Epithelial cell of esophagus (primary cell): ENCODE measurements at regions not wholly inside any gene's neighbourhood (a gene's known extent, or its start where the extent isn't known, plus 50 kb on each side); places are given as distances from the start of the nearest gene placed in this dataset.
"Not testable (repeated sequence)": the region's sequence is repeated elsewhere in the genome, so short reads cannot be mapped to it uniquely, and the experiment has no call there.

Experiments
- DNase-seq: peaks from one replicate; pipeline ENCODE4 v3.0.0; 2010; ENCODE audit warnings: low read depth
- H3K4me3 ChIP-seq: 2 replicates; pipeline ENCODE4 v1.5.1; 2011; ENCODE audit warnings: mild to moderate bottlenecking, low read length, control low read depth

- not testable (repeated sequence) for DNase-seq, H3K4me3 ChIP-seq
These were observed 52.0 kb downstream of the SYT15B start for GRCh38 chr10:47711428-47711827.

- DNase-seq, H3K4me3 ChIP-seq: not testable (repeated sequence)
These were observed 52.9 kb downstream of the SYT15B start for GRCh38 chr10:47710443-47710842.

DNA sequence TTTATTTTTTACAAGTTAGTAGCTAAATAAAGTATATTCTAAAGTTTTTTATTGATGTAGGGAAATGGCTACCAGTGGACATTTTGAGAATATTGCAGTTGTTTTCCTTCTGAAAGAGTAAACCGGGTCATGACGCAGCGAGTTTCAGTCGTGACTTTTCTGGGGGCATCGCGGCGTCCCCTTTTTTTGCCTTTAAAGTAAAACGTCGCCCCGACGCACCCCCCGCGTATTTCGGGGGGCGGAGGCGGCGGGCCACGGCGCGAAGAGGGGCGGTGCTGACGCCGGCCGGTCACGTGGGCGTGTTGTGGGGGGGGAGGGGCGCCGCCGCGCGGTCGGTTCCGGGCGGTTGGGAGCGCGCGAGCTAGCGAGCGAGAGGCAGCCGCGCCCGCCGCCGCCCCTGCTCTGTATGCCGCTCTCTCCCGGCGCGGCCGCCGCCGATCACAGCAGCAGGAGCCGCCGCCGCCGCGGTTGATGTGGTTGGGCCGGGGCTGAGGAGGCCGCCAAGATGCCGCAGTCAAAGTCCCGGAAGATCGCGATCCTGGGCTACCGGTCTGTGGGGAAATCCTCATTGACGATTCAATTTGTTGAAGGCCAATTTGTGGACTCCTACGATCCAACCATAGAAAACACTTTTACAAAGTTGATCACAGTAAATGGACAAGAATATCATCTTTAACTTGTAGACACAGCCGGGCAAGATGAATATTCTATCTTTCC, 57.5 kb downstream of the SYT15B start:
- DNase-seq = not testable (repeated sequence)
- H3K4me3 ChIP-seq = peak overlapping the region; percentile 24

- not testable (repeated sequence) for H3K4me3 ChIP-seq
- DNase-seq = peak; percentile 76
These were observed 62.1 kb downstream of the SYT15B start for GRCh38 chr10:47701285-47701684.

DNA sequence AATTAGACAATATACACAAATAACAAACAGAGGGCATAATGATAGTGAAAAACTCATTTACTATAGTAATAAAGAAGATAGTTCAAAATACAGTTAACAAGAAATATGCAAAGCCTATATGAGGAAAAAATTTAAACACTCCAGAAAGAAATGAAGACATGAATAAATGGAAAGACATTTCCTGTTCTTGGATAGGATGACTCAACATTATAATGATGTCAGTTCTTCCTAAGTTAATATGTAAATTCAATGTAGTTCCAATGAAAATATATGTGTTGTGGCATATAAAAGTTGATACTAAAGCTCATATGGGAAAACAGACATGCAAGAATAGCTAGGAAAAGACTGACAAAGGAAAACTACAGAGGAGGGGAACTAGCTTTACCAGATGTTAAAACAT, 63.5 kb downstream of the SYT15B start:
- H3K4me3 ChIP-seq = not testable (repeated sequence)
- DNase-seq = peak; percentile 23

DNA sequence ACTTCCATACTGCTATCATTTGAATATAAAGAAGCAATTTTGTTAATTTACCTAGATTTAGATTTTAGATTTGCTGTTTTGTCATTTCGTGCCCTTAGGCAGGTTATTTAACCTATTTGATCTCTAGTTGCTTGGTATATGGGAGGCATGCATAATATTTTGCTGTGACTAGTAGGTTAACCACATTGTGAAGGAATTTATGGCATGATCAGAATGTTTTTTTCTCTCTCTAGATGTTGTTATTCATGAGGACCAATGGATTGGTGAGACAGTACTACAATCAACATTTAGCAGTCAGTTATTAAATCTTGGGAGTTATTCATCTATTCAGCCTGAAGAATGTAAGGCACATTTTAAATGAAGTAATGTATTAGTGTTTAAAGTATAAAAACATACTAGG, 67.2 kb downstream of the SYT15B start:
- not testable (repeated sequence) for DNase-seq

GRCh38 chr10:47695149-47695548, 68.2 kb downstream of the SYT15B start:
- not testable (repeated sequence) for DNase-seq, H3K4me3 ChIP-seq

More for the DNA sequence above, 67.2 kb downstream of the SYT15B start:
- not testable (repeated sequence) for H3K4me3 ChIP-seq

DNA sequence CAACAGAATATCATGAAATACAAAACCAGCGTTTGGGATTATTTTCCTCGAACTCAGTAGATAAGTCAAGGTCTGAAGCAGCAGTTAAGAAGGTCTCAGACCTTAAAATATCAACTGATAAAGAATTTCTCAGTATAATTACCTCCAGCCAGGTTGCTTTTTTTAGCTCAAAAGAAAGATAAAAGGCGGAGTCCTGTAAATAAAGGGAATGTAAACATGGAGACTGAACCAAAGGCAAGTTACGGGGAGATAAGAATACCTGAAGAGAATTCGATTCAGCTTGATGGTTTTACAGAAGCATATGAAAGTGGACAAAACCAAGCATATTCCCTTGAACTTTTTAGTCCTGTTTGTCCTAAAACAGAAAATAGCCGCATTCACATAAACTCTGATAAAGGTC, 73.1 kb downstream of the SYT15B start:
- not testable (repeated sequence) for DNase-seq, H3K4me3 ChIP-seq

- H3K4me3 ChIP-seq, DNase-seq: not testable (repeated sequence)
These were observed 79.4 kb downstream of the SYT15B start for GRCh38 chr10:47683826-47684475.

DNA sequence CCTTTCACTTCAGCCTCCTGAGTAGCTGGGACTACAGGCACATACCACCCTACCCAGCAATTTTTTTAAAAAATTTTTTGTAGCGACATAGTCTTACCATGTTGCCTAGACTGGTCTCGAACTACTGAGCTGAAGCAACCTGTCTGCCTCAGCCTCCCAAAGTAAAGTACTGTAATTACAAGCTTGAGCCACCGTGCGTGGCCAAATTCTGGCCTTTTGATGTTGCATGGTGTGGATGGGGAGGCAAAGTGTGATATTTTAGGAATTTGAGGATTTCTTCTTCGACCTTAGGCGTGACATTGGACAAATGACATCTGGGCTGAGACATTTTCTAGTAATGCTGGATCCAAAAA, 81.8 kb downstream of the SYT15B start:
- H3K4me3 ChIP-seq, DNase-seq: not testable (repeated sequence)

DNA sequence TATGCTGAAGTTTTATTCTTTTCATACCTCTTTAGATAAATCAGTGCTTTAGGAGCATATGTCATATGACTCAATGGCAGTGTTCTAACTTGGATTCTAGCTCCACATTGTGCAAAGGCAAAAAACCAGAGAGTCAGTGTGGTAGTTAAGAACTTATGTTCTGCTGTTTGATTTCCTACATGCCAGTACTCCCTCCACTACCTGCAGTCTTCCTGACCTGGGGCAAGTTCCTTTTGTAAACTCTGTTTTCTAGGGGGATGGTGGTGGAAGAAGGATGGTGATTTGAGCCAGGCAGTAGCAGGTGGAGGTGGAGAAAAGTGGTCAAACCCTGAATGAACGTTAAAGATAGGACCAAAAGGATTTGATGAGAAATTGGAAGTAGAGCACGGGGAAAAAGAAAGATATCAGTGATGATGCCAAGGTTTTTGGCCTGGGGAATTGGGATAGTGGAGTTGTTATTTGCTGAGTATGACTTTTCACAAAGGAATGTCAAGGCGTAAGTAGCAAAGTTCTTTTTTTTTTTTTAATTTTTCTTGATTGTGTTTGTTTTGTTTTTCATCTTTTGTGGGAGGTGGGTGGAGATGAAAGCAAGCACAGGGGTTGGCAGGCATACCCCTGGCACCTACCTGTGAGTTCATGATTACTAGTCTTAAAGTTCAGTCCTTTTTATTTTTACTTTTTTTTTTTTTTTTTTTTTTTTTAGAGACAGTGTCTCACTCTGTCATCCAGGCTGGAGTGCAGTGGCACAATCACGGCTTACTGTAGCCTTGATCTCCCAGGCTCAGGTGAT, 82.3 kb downstream of the SYT15B start:
- H3K4me3 ChIP-seq, DNase-seq: not testable (repeated sequence)

GRCh38 chr10:47676102-47676501, 87.3 kb downstream of the SYT15B start:
- not testable (repeated sequence) for DNase-seq, H3K4me3 ChIP-seq

DNA sequence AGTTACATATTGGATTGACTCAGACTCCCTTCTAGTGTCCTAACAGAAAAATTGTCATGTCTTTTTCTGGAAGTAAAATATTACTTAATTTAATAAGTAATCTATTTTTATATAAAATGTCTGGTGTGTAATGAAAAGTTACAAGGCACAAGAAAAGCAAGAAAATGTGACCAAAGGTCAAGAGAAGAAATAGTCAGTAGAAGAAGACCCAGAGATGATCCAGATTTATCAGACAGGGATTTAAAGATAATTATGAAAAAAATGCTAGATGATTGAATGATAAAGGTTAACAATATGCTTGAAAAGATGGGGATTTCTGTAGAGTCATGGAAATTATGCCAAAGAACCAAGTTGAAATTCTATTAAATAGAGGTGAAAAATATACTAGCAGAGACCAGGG, 87.8 kb downstream of the SYT15B start:
- not testable (repeated sequence) for DNase-seq, H3K4me3 ChIP-seq

DNA sequence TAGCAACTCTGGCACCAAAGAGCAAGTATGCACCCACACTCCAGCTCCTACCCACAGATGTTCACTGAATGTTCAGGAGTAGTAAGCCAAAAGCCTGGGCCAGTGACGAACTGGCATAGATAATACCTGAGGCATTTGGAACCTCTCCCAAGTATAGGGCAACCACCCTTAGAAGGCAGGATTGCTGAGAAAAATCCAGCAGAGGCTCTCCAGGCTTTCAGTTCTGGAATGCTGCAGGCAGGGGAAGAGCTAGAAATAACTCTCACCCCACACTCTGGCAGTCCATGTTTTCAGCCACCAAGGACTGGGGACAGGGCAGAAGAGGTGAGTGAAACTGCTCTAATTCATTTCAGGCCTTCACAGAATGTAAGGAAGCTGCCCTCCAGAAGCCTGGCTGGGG, 90.3 kb downstream of the SYT15B start:
- DNase-seq, H3K4me3 ChIP-seq: not testable (repeated sequence)

DNA sequence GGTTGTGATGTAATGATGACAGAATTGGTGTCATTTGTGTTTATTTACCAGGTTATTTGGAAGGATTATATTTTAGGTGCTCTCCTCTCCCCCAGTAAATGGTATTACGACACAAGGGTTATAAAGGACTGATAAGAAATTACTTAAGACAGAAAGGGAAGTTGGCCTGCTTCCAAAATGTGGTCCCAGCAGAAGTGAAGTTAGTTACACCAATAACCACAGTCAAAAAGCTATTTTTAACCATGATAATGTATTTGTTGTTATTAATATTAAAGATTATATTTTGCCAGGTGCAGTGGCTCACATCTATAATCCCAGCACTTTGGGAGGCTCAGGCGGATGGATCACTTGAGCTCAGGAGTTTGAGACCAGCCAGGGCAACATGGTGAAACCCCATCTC, 92.5 kb downstream of the SYT15B start:
- not testable (repeated sequence) for H3K4me3 ChIP-seq, DNase-seq

GRCh38 chr10:47661955-47662577, 101.3 kb downstream of the SYT15B start:
- DNase-seq, H3K4me3 ChIP-seq: not testable (repeated sequence)

GRCh38 chr10:47656732-47657131, 106.7 kb downstream of the SYT15B start:
- DNase-seq, H3K4me3 ChIP-seq: not testable (repeated sequence)

GRCh38 chr10:47654161-47654560, 109.2 kb downstream of the SYT15B start:
- not testable (repeated sequence) for DNase-seq

DNA sequence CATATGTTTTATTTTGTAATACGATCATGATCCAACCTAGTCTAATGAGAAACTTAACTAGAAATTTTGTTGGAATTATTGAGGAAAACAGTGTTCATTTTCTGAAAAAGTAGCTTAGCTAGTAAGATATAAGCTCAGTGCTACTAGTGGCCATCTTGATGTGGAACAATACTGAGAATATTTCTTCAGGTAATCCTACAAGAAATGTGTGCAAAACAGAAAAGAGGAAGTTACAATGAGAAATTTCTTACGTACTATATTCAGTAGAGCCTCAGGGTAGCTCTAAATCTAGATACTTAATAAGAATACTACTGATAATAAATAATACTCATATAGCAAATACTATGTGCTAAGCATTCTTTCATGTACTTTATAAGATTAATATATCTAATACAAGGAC, 114.8 kb downstream of the SYT15B start:
- not testable (repeated sequence) for H3K4me3 ChIP-seq, DNase-seq

More at GRCh38 chr10:47654161-47654560, 109.2 kb downstream of the SYT15B start:
- H3K4me3 ChIP-seq = not testable (repeated sequence)
